RWPE1 (cell line): ENCODE measurements at regions not wholly inside any gene's neighbourhood (a gene's known extent, or its start where the extent isn't known, plus 50 kb on each side); places are given as distances from the start of the nearest gene placed in this dataset.

Experiments used
- CTCF ChIA-PET: fragments of 350-600 bp; sonication (Branson Sonifier 250); formaldehyde crosslinking; extraction: SDS; loops from one replicate; lab custom pipeline; 2021; lab: Yijun Ruan, JAX
- POLR2A ChIA-PET: fragments of 400-600 bp; formaldehyde crosslinking; extraction: SDS; loops from one replicate; lab custom pipeline; 2020; ENCODE audit warnings: antibody characterized with exemption; ENCODE audit not compliant: low non-redundant PET; lab: Yijun Ruan, JAX
- DNase-seq: peaks from one replicate; pipeline ENCODE4 v3.0.0; 2012; ENCODE audit warnings: low spot score
- H3K27ac ChIP-seq: fragments of 450-650 bp; 2 replicates; pipeline ENCODE4 v1.5.1; 2017
- CTCF ChIP-seq: fragments of 450-650 bp; conservative IDR thresholded peaks from 2 replicates; pipeline ENCODE4 v1.5.1; 2017; ENCODE audit warnings: low read depth, mild to moderate bottlenecking

GRCh38 chr14:94893411-94894160 lies 123.7 kb upstream of the GSC start:
- no peak for TF ChIP-seq CTCF
- no peak overlapping the region for H3K27ac ChIP-seq
- ChIA-PET CTCF (interaction anchor here (0.7 kb wide), 1 partner anchor 164 kb away, joined by 3 read pairs; no protein-coding TSS in a partner anchor), POLR2A (no interaction called here)
- no peak for DNase-seq

- ChIA-PET POLR2A (no interaction called here), CTCF (no interaction called here)
- H3K27ac ChIP-seq, result no peak overlapping the region
- TF ChIP-seq CTCF, result no peak
- no peak for DNase-seq
Measured at GRCh38 chr14:94890785-94891184, 120.9 kb upstream of the GSC start.

GRCh38 chr14:94889520-94890312 lies 119.8 kb upstream of the GSC start:
- no peak overlapping the region for H3K27ac ChIP-seq
- TF ChIP-seq CTCF, result no peak
- CTCF ChIA-PET, result no interaction called here
- no peak for DNase-seq
- POLR2A ChIA-PET, result no interaction called here

GRCh38 chr14:94888121-94888520 lies 118.2 kb upstream of the GSC start:
- no peak overlapping the region for H3K27ac ChIP-seq
- ChIA-PET POLR2A (no interaction called here), CTCF (no interaction called here)
- no peak for DNase-seq
- TF ChIP-seq CTCF, result no peak

- POLR2A ChIA-PET, result no interaction called here
- CTCF ChIA-PET, result interaction anchor here (0.7 kb wide), 1 partner anchor 28 kb away, joined by 5 read pairs; no protein-coding TSS in a partner anchor
Measured at GRCh38 chr14:94887591-94887990, 117.7 kb upstream of the GSC start.

More at GRCh38 chr14:94887591-94887990, 117.7 kb upstream of the GSC start:
- H3K27ac ChIP-seq, result no peak overlapping the region
- no peak for DNase-seq
- no peak for TF ChIP-seq CTCF
